SK-N-SH (cell line): ENCODE measurements at regions not wholly inside any gene's neighbourhood (a gene's known extent, or its start where the extent isn't known, plus 50 kb on each side); places are given as distances from the start of the nearest gene placed in this dataset.

Source experiments
- CTCF ChIA-PET: fragments of 300-600, 350-600 bp; formaldehyde crosslinking; extraction: SDS; loops from one replicate; lab custom pipeline; 2021; lab: Yijun Ruan, JAX
- POLR2A ChIA-PET: fragments of 350-600 bp; sonication (Branson Sonifier 250); formaldehyde crosslinking; extraction: SDS; loops from one replicate; lab custom pipeline; 2020; ENCODE audit warnings: antibody characterized with exemption, inconsistent platforms; lab: Yijun Ruan, JAX
- DNase-seq: peaks from one replicate; pipeline ENCODE4 v3.0.0; 2012
- H2AFZ ChIP-seq: fragments of 200-600 bp; sonication (generic); 2 replicates; pipeline ENCODE4 v1.8.1; 2016; ENCODE audit warnings: antibody characterized with exemption, mild to moderate bottlenecking, low read depth
- H3F3A ChIP-seq: fragments of 200-600 bp; sonication (generic); replicated peaks from 2 replicates; pipeline ENCODE3; 2016; ENCODE audit warnings: antibody characterized with exemption, mild to moderate bottlenecking; ENCODE audit not compliant: insufficient read depth
- H3K27ac ChIP-seq, 2 experiments: fragments of 200-500 bp in 1 of 2; fragments of 200-600 bp in 1 of 2; sonication (Bioruptor generic) in 1 of 2; sonication (generic), shearing (Covaris generic) in 1 of 2; 2 replicates each; pipeline versions ENCODE4 v1.5.1 to v1.6.1; 2014 to 2016; ENCODE audit warnings: low read depth in 2 of 2, inconsistent platforms in 1 of 2, low read length in 1 of 2, mild to moderate bottlenecking in 1 of 2, mixed read lengths in 1 of 2
- H3K27me3 ChIP-seq: fragments of 200-600 bp; sonication (generic), shearing (Covaris generic); 2 replicates; pipeline ENCODE4 v1.6.1; 2016; ENCODE audit warnings: mixed run types; ENCODE audit not compliant: insufficient read depth
- H3K36me3 ChIP-seq, 2 experiments: fragments of 200-500 bp in 1 of 2; fragments of 200-600 bp in 1 of 2; sonication (Bioruptor generic) in 1 of 2; sonication (generic) in 1 of 2; replicated peaks in 1 of 2; 2 replicates each; pipeline versions ENCODE3 to v1.5.1; 2014 to 2016; ENCODE audit warnings: low read length in 1 of 2, mild to moderate bottlenecking in 1 of 2; ENCODE audit not compliant: insufficient read depth in 2 of 2, control insufficient read depth in 1 of 2
- H3K4me1 ChIP-seq, 2 experiments: fragments of 200-500 bp in 1 of 2; fragments of 200-600 bp in 1 of 2; sonication (Bioruptor generic) in 1 of 2; sonication (generic), shearing (Covaris generic) in 1 of 2; 2 replicates each; pipeline versions ENCODE4 v1.5.1 to v1.6.1; 2014 to 2016; ENCODE audit warnings: low read depth in 1 of 2, low read length in 1 of 2, mixed run types in 1 of 2; ENCODE audit not compliant: insufficient read depth in 2 of 2, control insufficient read depth in 1 of 2
- H3K4me2 ChIP-seq: fragments of 200-600 bp; sonication (generic), shearing (Covaris generic); 2 replicates; pipeline ENCODE4 v1.6.1; 2017; ENCODE audit warnings: mixed run types
- H3K4me3 ChIP-seq, 2 experiments: fragments of 200-500 bp in 1 of 2; fragments of 200-600 bp in 1 of 2; sonication (Bioruptor generic) in 1 of 2; sonication (generic), shearing (Covaris generic) in 1 of 2; 2 replicates each; pipeline versions ENCODE4 v1.5.1 to v1.8.1; 2014 to 2016; ENCODE audit warnings: low read depth in 2 of 2, inconsistent platforms in 1 of 2, low read length in 1 of 2, mild to moderate bottlenecking in 1 of 2, mixed read lengths in 1 of 2, moderate library complexity in 1 of 2
- H3K79me2 ChIP-seq: fragments of 200-600 bp; sonication (generic); 2 replicates; pipeline ENCODE4 v1.8.1; 2017; ENCODE audit warnings: mild to moderate bottlenecking; ENCODE audit not compliant: insufficient read depth
- H3K9ac ChIP-seq: fragments of 200-600 bp; sonication (generic); 2 replicates; pipeline ENCODE4 v1.6.1; 2017; ENCODE audit warnings: mixed run types
- H3K9me2 ChIP-seq: fragments of 200-600 bp; sonication (generic); 2 replicates; pipeline ENCODE4 v1.6.1; 2017; ENCODE audit warnings: mixed run types
- H3K9me3 ChIP-seq: fragments of 200-600 bp; sonication (generic); 2 replicates; pipeline ENCODE4 v1.6.1; 2017; ENCODE audit warnings: mixed run types, mild to moderate bottlenecking, moderate library complexity
- H4K20me1 ChIP-seq: fragments of 200-600 bp; sonication (generic); 2 replicates; pipeline ENCODE4 v1.6.1; 2017; ENCODE audit warnings: mild to moderate bottlenecking, mixed run types; ENCODE audit not compliant: insufficient read depth
- CTCF ChIP-seq: fragments of 200-600 bp; sonication (generic); IDR thresholded peaks from 2 replicates; pipeline ENCODE4 v1.6.1; 2017; ENCODE audit warnings: antibody characterized with exemption, mild to moderate bottlenecking, moderate library complexity
- EP300 ChIP-seq, 2 experiments: IDR thresholded peaks; 2 replicates each; pipeline versions ENCODE4 v1.4.0 to v1.6.1; 2012; ENCODE audit warnings: borderline replicate concordance in 1 of 2, low read depth in 1 of 2, low read length in 1 of 2
- FOSL2 ChIP-seq: IDR thresholded peaks from 2 replicates; pipeline ENCODE4 v1.4.0; 2012; ENCODE audit warnings: low read depth, mild to moderate bottlenecking, moderate library complexity, borderline replicate concordance
- FOXJ3 ChIP-seq: sonication (generic); formaldehyde crosslinking; IDR thresholded peaks from 2 replicates; pipeline ENCODE4 v1.5.1; 2020; ENCODE audit warnings: mild to moderate bottlenecking, missing genetic modification reagents
- FOXM1 ChIP-seq: IDR thresholded peaks from 2 replicates; pipeline ENCODE4 v1.4.0; 2012; ENCODE audit warnings: low read depth, mild to moderate bottlenecking
- GABPA ChIP-seq: IDR thresholded peaks from 2 replicates; pipeline ENCODE4 v1.4.0; 2012; ENCODE audit warnings: low read depth, mild to moderate bottlenecking
- GATA2 ChIP-seq: sonication (generic); formaldehyde crosslinking; IDR thresholded peaks from 2 replicates; pipeline ENCODE4 v1.5.0; 2020; ENCODE audit warnings: mild to moderate bottlenecking, missing genetic modification reagents
- IRF3 ChIP-seq: fragments of 150-350 bp; IDR thresholded peaks from 2 replicates; pipeline ENCODE4 v1.6.1; 2016; ENCODE audit warnings: mild to moderate bottlenecking, low read depth, low read length
- NRF1 ChIP-seq: IDR thresholded peaks from 2 replicates; pipeline ENCODE4 v1.6.1; 2012; ENCODE audit warnings: low read depth, mild to moderate bottlenecking, low read length
- PBX3 ChIP-seq: IDR thresholded peaks from 2 replicates; pipeline ENCODE4; 2012
- RAD21 ChIP-seq: IDR thresholded peaks from 2 replicates; pipeline ENCODE4 v1.6.1; 2012; ENCODE audit warnings: mild to moderate bottlenecking, low read length
- REST ChIP-seq: IDR thresholded peaks from 2 replicates; pipeline ENCODE4 v1.6.1; 2012; ENCODE audit warnings: mild to moderate bottlenecking, low read depth, low read length, moderate library complexity
- RXRA ChIP-seq: IDR thresholded peaks from 2 replicates; pipeline ENCODE4 v1.4.0; 2012; ENCODE audit warnings: low read depth, mild to moderate bottlenecking, borderline replicate concordance
- TAF1 ChIP-seq: IDR thresholded peaks from 2 replicates; pipeline ENCODE4 v1.6.1; 2012; ENCODE audit warnings: low read depth, mild to moderate bottlenecking, low read length, moderate library complexity, borderline replicate concordance
- TCF12 ChIP-seq: IDR thresholded peaks from 2 replicates; pipeline ENCODE4 v1.4.0; 2012
- TEAD4 ChIP-seq: IDR thresholded peaks from 2 replicates; pipeline ENCODE4 v1.4.0; 2012; ENCODE audit warnings: mild to moderate bottlenecking, borderline replicate concordance; ENCODE audit not compliant: insufficient read depth
- USF2 ChIP-seq: fragments of 150-350 bp; IDR thresholded peaks from 2 replicates; pipeline ENCODE4 v1.6.1; 2017; ENCODE audit warnings: antibody characterized with exemption, low read length, low read depth, borderline replicate concordance
- YY1 ChIP-seq: IDR thresholded peaks from 2 replicates; pipeline ENCODE4 v1.4.0; 2012; ENCODE audit warnings: low read depth, mild to moderate bottlenecking
- WGBS: methylation state at CpG from one replicate; pipeline ENCODE4 v1.1.6; 2017; ENCODE audit warnings: low lambda C conversion rate; 5-methylcytosine and 5-hydroxymethylcytosine counted together

GRCh38 chr22:25395468-25395867 is 169.0 kb upstream of the GRK3 start:
- no peaks in the 10 kb centered on the region for H3K9me2 ChIP-seq
- POLR2A ChIA-PET, result no interaction called here
- no peak for DNase-seq
- CTCF ChIA-PET, result interaction anchor here (0.7 kb wide), 1 partner anchor 8 kb away, joined by 3 read pairs; no protein-coding TSS in a partner anchor
- H4K20me1 ChIP-seq, result 0 out of 2 replicates have a peak, but pooled peaks cover 4% of the 10 kb centered on the region
- H3K4me3 ChIP-seq, result no peak overlapping the region
- peaks cover 7% of the 10 kb centered on the region; the same call in 1 of the 2 replicates for H3K79me2 ChIP-seq
- no peak overlapping the region for H2AFZ ChIP-seq
- no peak for TF ChIP-seq FOXJ3 (CRISPR knock-in tag)
- TF ChIP-seq RXRA, result no peak
- TF ChIP-seq, all 33 proteins: peak for 0
- H3K4me2 ChIP-seq, result no peak overlapping the region
- no peak overlapping the region; a peak in 1 of 4 replicates for H3K27ac ChIP-seq
- peaks cover 0 to 10% of the 10 kb centered on the region in 2 experiments; a peak in 1 of 4 replicates for H3K4me1 ChIP-seq
- no peaks in the 10 kb centered on the region for H3K9me3 ChIP-seq
- no peaks in the 10 kb centered on the region for H3K36me3 ChIP-seq
- H3K27me3 ChIP-seq, result no peaks in the 10 kb centered on the region
- no peaks in the 10 kb centered on the region for H3F3A ChIP-seq
- H3K9ac ChIP-seq, result no peak overlapping the region
- 60% methylated on average over 1 of the region's 8 CpGs for WGBS

- no peak overlapping the region for H3K9ac ChIP-seq
- no peaks in the 10 kb centered on the region for H3K27me3 ChIP-seq
- no peak overlapping the region for H2AFZ ChIP-seq
- no peak overlapping the region for H3K27ac ChIP-seq
- H3K36me3 ChIP-seq, result no peaks in the 10 kb centered on the region
- DNase-seq, result no peak
- H3K4me1 ChIP-seq, result peaks cover 1 to 12% of the 10 kb centered on the region in 2 experiments; a peak in 1 of 4 replicates
- CTCF ChIA-PET, result no interaction called here
- 100% methylated on average over 1 of the region's 3 CpGs for WGBS
- POLR2A ChIA-PET, result no interaction called here
- H4K20me1 ChIP-seq, result peaks cover 4% of the 10 kb centered on the region; the same call in 1 of the 2 replicates
- no peak overlapping the region for H3K4me3 ChIP-seq
- peaks cover 7% of the 10 kb centered on the region; the same call in 1 of the 2 replicates for H3K79me2 ChIP-seq
- H3K9me3 ChIP-seq, result no peaks in the 10 kb centered on the region
- H3K4me2 ChIP-seq, result no peak overlapping the region
- no peaks in the 10 kb centered on the region for H3F3A ChIP-seq
- H3K9me2 ChIP-seq, result no peaks in the 10 kb centered on the region
- TF ChIP-seq FOXM1 (no peak), GABPA (no peak), TCF12 (no peak), FOSL2 (no peak), TEAD4 (no peak), GATA2 (CRISPR knock-in tag) (no peak), TAF1 (no peak), IRF3 (no peak), REST (no peak), EP300 (IDR thresholded peaks at IDR 0.05; ENCODE audit: borderline replicate concordance in 1 of 2, low read depth in 1 of 2, low read length in 1 of 2) (no peak), PBX3 (no peak), YY1 (no peak), FOXJ3 (CRISPR knock-in tag) (no peak), CTCF (no peak), NRF1 (no peak), USF2 (no peak), RAD21 (no peak)
These were observed 168.6 kb upstream of the GRK3 start for GRCh38 chr22:25395915-25396314.
